ENCODE measurements at regions not wholly inside any gene's neighbourhood (a gene's known extent, or its start where the extent isn't known, plus 50 kb on each side); places are given as distances from the start of the nearest gene placed in this dataset.

- TF ChIP-seq CTCF (conservative IDR thresholded peaks at IDR 0.05; ENCODE audit: low read depth in 2 of 2): no peak
- no peak for TF ChIP-seq POLR2AphosphoS5 (IDR thresholded peaks at IDR 0.05; ENCODE audit: low read depth)
- TF ChIP-seq CREB1 (CRISPR knock-in tag; IDR thresholded peaks at IDR 0.05; ENCODE audit: low read depth): no peak
- no peak for TF ChIP-seq EZH2 (IDR thresholded peaks at IDR 0.05; ENCODE audit: low read depth, unreplicated experiment)
- no peak for TF ChIP-seq JUNB (IDR thresholded peaks at IDR 0.05; ENCODE audit: unreplicated experiment)
- TF ChIP-seq REST (IDR thresholded peaks at IDR 0.05; ENCODE audit: unreplicated experiment): no peak
- TF ChIP-seq EZH2phosphoT487 (IDR thresholded peaks at IDR 0.05; ENCODE audit: unreplicated experiment): no peak
- no peak for TF ChIP-seq ETS1 (IDR thresholded peaks at IDR 0.05)
- no peak for TF ChIP-seq ZNF331 (CRISPR knock-in tag; IDR thresholded peaks at IDR 0.05; ENCODE audit: low read depth)
- no peak for TF ChIP-seq STAT1 (IDR thresholded peaks at IDR 0.05; ENCODE audit: unreplicated experiment)
- TF ChIP-seq NANOG (IDR thresholded peaks at IDR 0.05; ENCODE audit: borderline replicate concordance): no peak
- no peak for TF ChIP-seq ZNF462 (CRISPR knock-in tag; IDR thresholded peaks at IDR 0.05)
- TF ChIP-seq ZNF114 (CRISPR knock-in tag; IDR thresholded peaks at IDR 0.05): no peak
Measured at GRCh38 chr21:25298512-25299491, 308.5 kb downstream of the MRPL39 start.

Measured in GM23338 (cell line).